ENCODE measurements at regions not wholly inside any gene's neighbourhood (a gene's known extent, or its start where the extent isn't known, plus 50 kb on each side); places are given as distances from the start of the nearest gene placed in this dataset.

DNA sequence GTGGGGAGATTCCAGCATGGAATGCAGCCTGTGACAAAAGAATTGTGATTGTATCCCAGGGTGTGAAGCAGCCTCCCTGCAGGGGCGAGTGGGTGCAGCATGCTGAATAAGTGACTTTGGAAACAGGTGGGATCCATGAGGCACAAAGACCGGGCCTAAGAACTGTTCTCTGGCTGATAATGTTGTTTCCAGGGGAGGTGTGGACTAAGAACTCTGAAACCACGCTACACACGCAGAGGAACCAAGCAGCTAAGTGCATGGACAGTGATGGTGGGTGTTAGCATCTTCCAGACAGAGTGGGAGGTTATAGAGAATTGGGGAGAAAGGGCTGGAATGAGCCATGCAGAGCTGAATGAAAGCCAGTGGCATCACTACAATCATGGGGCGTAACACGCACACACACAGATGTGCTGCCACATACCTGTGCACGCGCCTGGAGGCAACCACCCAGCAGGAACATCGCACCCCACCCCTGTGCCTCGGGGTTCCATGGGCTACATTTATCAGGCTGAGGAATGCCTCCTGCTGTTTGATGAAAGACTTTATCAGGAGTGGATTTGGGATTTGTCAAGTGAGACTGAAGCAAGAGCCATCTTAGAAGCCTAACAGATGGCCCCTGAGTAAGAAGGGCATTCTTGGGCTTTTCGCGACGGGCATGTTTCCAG is 424.5 kb upstream of the SALL3 start:
- DNase-seq = no peak

DNA sequence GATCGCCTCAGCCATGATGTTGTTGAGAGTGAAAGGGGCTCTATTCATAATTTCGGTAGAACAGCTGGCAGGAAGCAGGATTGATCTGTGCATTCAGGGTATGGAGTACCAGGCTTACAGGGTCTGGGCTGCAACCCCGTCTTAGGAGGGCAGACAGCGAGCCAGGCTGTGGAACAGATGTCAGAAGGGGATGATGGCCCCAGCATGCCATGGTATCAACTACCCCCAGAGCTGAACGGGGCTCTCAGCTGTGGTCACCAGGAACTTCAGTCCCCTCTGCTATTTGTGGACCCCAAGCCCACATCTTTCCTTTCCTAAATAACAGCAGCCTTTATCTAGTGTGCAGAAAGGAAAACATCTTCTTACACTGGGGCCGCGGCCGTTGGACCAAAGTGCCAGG is 422.2 kb upstream of the SALL3 start:
- no peak for DNase-seq

- DNase-seq = no peak
Observed at GRCh38 chr18:78558101-78558810, 421.4 kb upstream of the SALL3 start.

GRCh38 chr18:78558948-78559347 is 420.7 kb upstream of the SALL3 start:
- DNase-seq = no peak

DNA sequence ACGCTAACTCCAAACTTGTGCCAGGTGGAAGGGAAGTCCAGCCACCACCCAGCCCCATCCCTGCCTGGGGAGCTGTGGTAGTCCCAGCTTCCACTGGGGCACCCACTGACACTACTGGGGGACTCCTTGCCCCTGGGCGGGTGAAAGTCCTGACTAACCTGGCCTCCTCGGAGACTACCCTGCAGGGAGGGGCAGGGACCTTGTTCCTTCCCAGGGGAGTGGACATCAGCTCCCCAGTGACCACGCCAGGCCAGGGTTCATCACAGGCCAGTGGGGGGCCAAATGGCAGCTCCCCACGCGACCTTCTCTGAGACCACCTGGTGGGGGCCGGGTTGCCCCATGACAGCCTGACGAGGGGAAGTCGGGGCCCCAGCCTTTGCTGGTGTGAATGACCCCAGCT is 420.0 kb upstream of the SALL3 start:
- no peak for DNase-seq

- DNase-seq = no peak
Observed at GRCh38 chr18:78561757-78562510, 417.7 kb upstream of the SALL3 start.

DNA sequence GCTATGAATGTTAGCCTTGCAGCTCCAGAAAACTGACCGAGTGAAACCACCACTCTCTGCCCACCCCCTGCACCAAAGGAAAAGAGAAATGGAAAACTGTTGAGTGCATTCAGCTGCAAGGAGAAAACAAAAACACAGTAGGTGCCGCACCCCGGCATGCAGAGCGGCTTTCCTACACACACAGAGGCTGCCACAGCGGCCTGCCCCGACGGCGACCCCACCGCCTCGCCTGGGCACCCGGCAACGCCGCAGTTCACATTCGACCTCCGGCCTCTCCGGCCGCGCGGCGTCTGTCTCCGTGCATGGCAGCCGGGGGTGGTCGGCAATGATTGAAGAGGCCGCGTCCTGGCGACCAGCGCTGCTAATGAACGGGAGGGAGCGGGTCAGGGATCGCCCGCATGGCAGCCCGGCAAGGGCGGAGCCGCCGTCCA is 417.1 kb upstream of the SALL3 start:
- no peak for DNase-seq

- no peak for DNase-seq
Observed at GRCh38 chr18:78563110-78563509, 416.5 kb upstream of the SALL3 start.

- DNase-seq = no peak
Observed at GRCh38 chr18:78564030-78564429, 415.6 kb upstream of the SALL3 start.

DNA sequence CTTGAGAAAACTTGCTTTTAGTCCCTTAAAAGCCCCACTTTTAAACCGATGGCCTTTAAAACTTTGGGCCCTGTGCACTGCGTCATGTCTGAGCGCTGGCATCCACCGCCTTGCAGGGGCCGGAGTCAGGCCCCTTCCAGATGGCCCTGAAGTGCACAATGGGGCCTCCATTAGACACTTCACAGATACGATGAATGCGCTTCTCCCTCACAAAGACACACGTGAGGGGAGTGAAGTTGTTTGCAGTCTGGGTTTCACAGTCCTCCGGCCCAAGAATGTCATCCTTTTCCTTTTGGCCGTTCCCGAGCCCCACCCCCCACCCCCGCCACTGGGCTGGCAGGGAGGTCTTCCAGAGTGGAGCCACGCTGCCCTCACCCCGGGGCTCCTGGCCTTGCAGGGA is 415.1 kb upstream of the SALL3 start:
- no peak for DNase-seq

DNA sequence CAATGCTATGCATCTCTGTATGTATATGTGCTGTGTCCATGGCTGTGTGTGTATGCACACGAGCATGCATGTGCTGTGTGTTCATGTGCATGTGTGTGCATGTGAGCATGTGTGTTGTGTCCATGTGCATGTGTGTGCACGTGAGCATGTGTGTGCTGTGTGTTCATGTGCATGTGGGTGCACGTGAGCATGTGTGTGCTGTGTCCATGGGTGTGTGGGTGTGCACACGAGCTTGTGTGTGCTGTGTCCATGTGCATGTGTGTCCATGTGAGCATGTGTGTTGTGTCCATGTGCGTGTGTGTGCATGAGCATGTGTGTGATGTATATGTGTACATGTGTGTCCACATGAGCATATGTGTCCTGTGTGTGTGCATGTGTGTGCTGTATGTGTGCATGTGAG is 414.4 kb upstream of the SALL3 start:
- DNase-seq = no peak

DNA sequence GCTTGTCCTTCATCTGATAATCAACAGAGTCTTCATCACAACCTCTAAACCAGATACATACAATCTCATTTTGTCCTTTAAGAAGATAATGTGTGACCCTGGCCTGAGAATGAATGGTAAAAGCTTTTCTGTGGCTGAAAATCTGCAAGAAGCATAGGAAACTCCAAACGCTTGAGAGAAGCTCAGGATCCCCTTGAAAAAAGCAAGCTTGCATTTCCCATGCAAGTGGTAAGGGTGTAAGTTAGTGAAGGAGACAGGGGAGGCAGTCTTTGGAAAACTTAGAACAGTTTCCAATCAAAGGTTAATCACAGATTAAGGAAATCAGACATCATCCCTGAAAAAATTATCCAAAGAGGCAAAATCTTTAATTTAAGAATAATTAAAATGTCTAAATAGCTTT is 413.6 kb upstream of the SALL3 start:
- DNase-seq = no peak

- no peak for DNase-seq
Observed at GRCh38 chr18:78566720-78567119, 412.9 kb upstream of the SALL3 start.

DNA sequence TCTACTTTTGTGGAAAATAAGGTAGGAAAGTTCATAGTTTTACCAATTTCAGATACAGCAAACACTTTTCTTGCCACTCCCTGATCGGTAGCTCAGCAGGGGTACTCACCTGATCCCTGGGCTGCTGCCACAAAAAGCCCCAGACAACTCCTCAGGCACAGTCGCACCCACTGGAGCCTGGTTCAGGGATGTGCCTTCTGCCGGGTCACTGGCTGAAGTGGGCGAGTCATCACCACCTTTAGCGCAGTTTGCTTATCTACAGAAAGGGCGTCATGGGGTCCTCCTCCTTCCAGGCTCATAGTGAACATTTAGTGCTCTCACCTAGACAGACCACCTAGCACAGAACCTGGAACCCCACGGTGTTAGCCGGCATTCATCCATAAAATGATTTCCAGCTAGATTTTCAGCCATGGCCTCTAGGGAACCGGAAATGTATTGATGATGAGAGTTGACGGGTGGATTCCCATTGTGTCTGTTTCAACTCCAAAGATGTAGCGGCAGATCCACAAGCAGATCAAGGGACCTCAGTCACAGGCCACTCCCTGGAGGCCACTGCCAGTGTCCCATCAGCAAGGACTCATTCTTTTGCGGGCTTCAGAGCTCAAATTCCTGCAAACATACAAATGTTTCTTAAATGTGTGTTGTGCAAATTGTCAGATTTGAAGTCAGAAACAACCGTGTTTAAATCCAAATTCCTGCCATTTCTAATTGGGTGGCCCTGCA is 408.4 kb upstream of the SALL3 start:
- DNase-seq = no peak

DNA sequence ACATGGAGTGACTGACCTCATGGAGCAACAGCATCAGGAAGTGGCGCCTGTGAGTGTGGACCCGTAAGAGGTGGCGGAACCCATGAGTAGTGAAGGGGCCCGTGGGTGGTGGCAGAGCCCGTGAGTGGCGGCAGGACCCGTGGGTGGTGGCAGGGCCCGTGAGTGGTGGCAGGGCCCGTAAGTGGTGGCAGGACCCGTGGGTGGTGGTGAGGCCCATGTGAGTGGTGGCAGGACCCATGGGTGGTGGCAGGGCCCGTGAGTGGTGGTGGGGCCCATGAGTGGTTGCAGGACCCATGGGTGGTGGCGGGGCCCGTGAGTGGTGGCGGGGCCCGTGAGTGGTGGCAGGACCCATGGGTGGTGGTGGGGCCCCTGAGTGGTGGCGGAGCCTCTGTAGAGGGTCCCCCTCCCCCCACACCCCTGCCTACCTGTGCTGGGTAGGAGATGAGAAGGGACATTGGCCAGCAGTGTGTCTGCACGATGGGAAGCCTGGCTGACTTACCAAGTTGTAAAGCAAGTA is 407.7 kb upstream of the SALL3 start:
- DNase-seq = no peak

DNA sequence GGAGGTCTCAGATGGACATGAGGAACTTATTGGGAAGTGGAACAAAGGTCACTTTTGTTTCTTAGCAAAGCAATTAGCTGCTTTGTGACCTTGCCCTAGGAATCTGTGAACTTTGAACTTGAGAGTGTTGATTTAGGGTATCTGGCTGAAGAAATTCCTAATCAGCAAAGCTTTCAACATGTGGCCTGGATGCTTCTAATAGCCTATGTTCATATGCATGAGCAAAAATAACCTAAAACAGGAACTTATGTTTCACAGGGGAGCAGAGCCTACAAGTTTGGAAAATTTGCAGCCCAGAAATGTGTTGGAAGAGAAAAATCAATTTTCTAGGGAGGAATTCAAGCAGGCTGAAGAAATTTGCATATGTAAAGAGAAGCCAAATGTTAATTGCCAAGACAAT is 405.8 kb upstream of the SALL3 start:
- no peak for DNase-seq

- no peak for DNase-seq
Observed at GRCh38 chr18:78576967-78577366, 402.7 kb upstream of the SALL3 start.

- no peak for DNase-seq
Observed at GRCh38 chr18:78579449-78579848, 400.2 kb upstream of the SALL3 start.

GRCh38 chr18:78579854-78580577 is 399.6 kb upstream of the SALL3 start:
- DNase-seq = no peak

DNA sequence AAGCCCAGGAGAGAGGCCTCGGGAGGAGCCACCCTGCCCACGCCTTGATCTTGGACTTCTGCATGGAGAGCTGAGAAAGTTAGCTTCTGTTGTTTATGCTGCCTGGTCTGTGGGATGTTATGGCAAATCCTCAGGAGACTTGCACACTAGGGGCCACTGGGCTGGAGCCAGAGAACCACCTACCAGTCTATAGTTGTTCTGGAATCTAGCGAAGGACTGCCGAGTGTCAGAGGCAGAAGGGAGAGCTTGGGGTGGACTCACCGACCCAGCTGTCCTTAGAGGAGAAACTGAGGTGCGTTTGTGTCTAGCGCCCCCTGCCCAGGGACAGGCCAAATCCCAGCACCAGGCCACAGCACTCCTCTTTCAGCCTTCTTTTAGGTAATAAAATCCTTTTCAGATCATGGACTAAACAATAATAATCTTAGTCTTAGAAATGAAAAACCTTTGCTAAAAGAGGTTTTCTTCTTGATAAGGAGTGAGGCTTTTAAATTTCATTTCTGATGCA is 398.7 kb upstream of the SALL3 start:
- no peak for DNase-seq

DNA sequence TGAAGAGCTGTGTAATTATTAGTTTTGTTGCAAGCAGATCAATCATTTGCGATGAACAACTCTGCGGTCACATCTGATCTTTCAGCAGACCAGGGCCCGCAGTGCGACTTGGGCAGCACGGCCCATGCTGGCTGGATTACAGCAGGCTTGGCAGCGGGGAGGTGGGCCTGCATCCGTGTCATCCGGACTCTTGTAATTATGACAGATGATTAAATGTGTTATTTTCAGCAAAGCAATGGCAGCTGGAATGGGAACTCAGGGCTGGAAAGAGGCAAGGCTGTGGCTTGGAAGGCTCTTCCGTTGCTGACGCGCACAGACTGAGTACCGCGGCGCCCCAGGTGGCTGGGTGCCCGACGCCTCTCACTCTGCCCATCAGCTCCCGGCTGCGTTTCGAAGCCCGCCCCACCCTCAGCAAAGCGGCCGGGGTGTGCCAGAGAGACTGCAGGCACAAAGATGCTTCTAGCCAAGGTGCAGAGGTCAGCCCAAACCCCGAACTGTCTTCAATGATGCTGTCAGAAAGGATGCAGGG is 397.4 kb upstream of the SALL3 start:
- no peak for DNase-seq

Data from suppressor macrophage treated with lipopolysaccharide for 4 hours (primary cell).